ENCODE measurements at regions not wholly inside any gene's neighbourhood (a gene's known extent, or its start where the extent isn't known, plus 50 kb on each side); places are given as distances from the start of the nearest gene placed in this dataset.

DNA sequence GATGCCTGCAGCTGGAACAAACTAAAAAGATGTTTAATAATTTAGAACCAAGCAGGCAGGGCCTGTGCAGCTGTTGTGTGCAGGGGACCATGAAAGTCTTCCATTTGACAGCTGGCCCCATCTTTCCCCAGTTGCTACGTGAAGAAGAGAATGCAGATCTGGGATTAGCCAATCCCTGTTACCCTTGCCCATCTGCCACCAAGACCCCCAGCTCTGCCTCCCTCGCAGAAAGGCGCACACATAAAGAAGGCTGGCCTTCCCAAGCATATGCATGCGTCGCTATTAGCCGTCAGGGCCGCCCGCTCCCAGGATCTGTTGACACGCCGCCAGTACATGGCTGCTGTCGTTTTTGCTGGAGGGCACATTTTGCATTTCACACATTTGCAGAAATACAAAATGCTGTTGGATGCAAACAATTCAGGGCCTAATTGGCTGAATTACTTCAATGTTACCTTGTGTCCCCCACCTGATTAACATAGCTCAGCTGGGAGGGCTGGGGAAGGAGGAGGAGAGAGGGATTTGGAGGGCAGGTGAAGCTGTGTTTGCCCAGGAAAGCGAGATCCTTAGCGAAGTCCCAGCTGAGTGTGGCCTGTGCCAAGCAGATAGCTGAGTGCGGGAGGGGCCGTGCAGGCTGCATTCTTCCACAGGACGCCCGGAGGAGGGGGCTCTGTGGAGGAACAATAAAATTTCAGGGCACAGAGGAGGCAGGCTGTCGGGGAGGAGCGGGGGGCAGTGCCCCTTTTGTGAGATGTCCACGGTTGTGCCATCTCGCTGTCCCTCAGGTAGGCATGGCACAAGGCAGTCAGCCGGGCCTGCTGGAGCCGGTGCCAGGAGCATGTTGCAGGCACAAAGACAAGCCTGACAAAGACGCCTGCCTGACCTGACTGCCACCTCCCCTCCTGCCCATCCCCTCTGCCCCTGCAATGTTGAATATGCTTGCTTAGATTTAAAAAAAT lies 443.0 kb upstream of the MKI67 start:
- no peak overlapping the region for H3K4me3 ChIP-seq
- TF ChIP-seq CTCF (IDR thresholded peaks at IDR 0.05; ENCODE audit: control extremely low read depth, extremely low read depth), result no peak
- no peaks in the 10 kb centered on the region for H3K27me3 ChIP-seq (ENCODE audit: control insufficient read depth in 3 of 3, insufficient read depth in 3 of 3, low read length in 2 of 3)
- ATAC-seq (ENCODE audit: insufficient read depth, low FRiP score) (no peak), DNase-seq (peak in 1 of 3 donors; percentile 42)
- H3K9me3 ChIP-seq (ENCODE audit: control insufficient read depth in 4 of 4, insufficient read depth in 3 of 4, low read length in 3 of 4), result no peaks in the 10 kb centered on the region
- peaks cover 0 to 23% (median 3%) of the 10 kb centered on the region in 5 donors for H3K4me1 ChIP-seq (ENCODE audit: control insufficient read depth in 5 of 5, insufficient read depth in 5 of 5, low read length in 5 of 5)
- H3K36me3 ChIP-seq (ENCODE audit: control insufficient read depth in 4 of 4, insufficient read depth in 4 of 4, low read length in 4 of 4), result no peaks in the 10 kb centered on the region
- no peak overlapping the region for H3K27ac ChIP-seq (ENCODE audit: low read depth in 1 of 2, low read length in 1 of 2)
- H3K9ac ChIP-seq (ENCODE audit: insufficient read depth in 1 of 2, low read length in 2 of 2), result no peak overlapping the region
- WGBS, 2 donors, result 74 to 79% methylated on average over 24 of the region's 24 CpGs

GRCh38 chr10:128570319-128570995 lies 444.2 kb upstream of the MKI67 start:
- Histone ChIP-seq H3K9ac (ENCODE audit: insufficient read depth in 1 of 2, low read length in 2 of 2) (no peak overlapping the region), H3K27ac (ENCODE audit: low read depth in 1 of 2, low read length in 1 of 2) (no peak overlapping the region), H3K4me1 (ENCODE audit: control insufficient read depth in 5 of 5, insufficient read depth in 5 of 5, low read length in 5 of 5) (peaks cover 0 to 29% (median 3%) of the 10 kb centered on the region in 5 donors), H3K36me3 (ENCODE audit: control insufficient read depth in 4 of 4, insufficient read depth in 4 of 4, low read length in 4 of 4) (no peaks in the 10 kb centered on the region), H3K9me3 (ENCODE audit: control insufficient read depth in 4 of 4, insufficient read depth in 3 of 4, low read length in 3 of 4) (no peaks in the 10 kb centered on the region), H3K4me3 (no peak overlapping the region), H3K27me3 (ENCODE audit: control insufficient read depth in 3 of 3, insufficient read depth in 3 of 3, low read length in 2 of 3) (no peaks in the 10 kb centered on the region)
- no peak for ATAC-seq (ENCODE audit: insufficient read depth, low FRiP score)
- no peak for DNase-seq
- no peak for TF ChIP-seq CTCF (IDR thresholded peaks at IDR 0.05; ENCODE audit: control extremely low read depth, extremely low read depth)
- WGBS, 2 donors, result 82 to 85% methylated on average over 12 of the region's 12 CpGs

- no peak for DNase-seq
- WGBS, 2 donors, result 91 to 92% methylated on average over 4 of the region's 4 CpGs
- ATAC-seq (ENCODE audit: insufficient read depth, low FRiP score), result no peak
- Histone ChIP-seq H3K9me3 (ENCODE audit: control insufficient read depth in 4 of 4, insufficient read depth in 3 of 4, low read length in 3 of 4) (no peaks in the 10 kb centered on the region), H3K27ac (ENCODE audit: low read depth in 1 of 2, low read length in 1 of 2) (no peak overlapping the region), H3K9ac (ENCODE audit: insufficient read depth in 1 of 2, low read length in 2 of 2) (no peak overlapping the region), H3K36me3 (ENCODE audit: control insufficient read depth in 4 of 4, insufficient read depth in 4 of 4, low read length in 4 of 4) (no peaks in the 10 kb centered on the region), H3K27me3 (ENCODE audit: control insufficient read depth in 3 of 3, insufficient read depth in 3 of 3, low read length in 2 of 3) (peaks cover 0 to 1% (median 0%) of the 10 kb centered on the region in 3 donors), H3K4me3 (no peak overlapping the region), H3K4me1 (ENCODE audit: control insufficient read depth in 5 of 5, insufficient read depth in 5 of 5, low read length in 5 of 5) (peaks cover 0 to 29% (median 3%) of the 10 kb centered on the region in 5 donors)
- no peak for TF ChIP-seq CTCF (IDR thresholded peaks at IDR 0.05; ENCODE audit: control extremely low read depth, extremely low read depth)
Measured at GRCh38 chr10:128571071-128571470, 444.8 kb upstream of the MKI67 start.

Data from lung (tissue), 11 donors.